ENCODE measurements at regions not wholly inside any gene's neighbourhood (a gene's known extent, or its start where the extent isn't known, plus 50 kb on each side); places are given as distances from the start of the nearest gene placed in this dataset.

- Histone ChIP-seq H4K20me1 (ENCODE audit: insufficient read depth, low read length, poor library complexity, severe bottlenecking) (no peaks in the 10 kb centered on the region), H3K9me3 (ENCODE audit: insufficient read depth, low read depth, low read length) (no peaks in the 10 kb centered on the region), H3K79me2 (ENCODE audit: insufficient read depth, low read length) (no peaks in the 10 kb centered on the region), H3K4me3 (ENCODE audit: low read length, poor library complexity, severe bottlenecking) (no peak overlapping the region), H3K27me3 (ENCODE audit: insufficient read depth, low read length, poor library complexity, severe bottlenecking) (no peaks in the 10 kb centered on the region), H3K36me3 (ENCODE audit: insufficient read depth, low read length) (no peaks in the 10 kb centered on the region), H3K9ac (ENCODE audit: low read depth, low read length, poor library complexity, severe bottlenecking) (no peak overlapping the region), H3K9me2 (replicated peaks; ENCODE audit: low read depth, low read length) (no peaks in the 10 kb centered on the region), H3K4me2 (ENCODE audit: low read depth, low read length, poor library complexity, severe bottlenecking) (peak overlapping the region; percentile 62), H3F3A (ENCODE audit: low read depth) (no peaks in the 10 kb centered on the region), H2AFZ (ENCODE audit: low read length) (no peak overlapping the region), H3K4me1 (ENCODE audit: insufficient read depth, low read length, poor library complexity, severe bottlenecking) (peaks cover 21% of the 10 kb centered on the region)
- TF ChIP-seq CTCF (conservative IDR thresholded peaks at IDR 0.05; ENCODE audit: low read length) (no peak), EZH2phosphoT487 (IDR thresholded peaks at IDR 0.05; ENCODE audit: borderline replicate concordance) (no peak)
These were observed 173.7 kb downstream of the FBXO15 start for GRCh38 chr18:73973972-73974371.

GRCh38 chr18:73966954-73967353, 180.7 kb downstream of the FBXO15 start:
- Histone ChIP-seq H3K4me3 (ENCODE audit: low read length, poor library complexity, severe bottlenecking) (no peak overlapping the region), H3K4me2 (ENCODE audit: low read depth, low read length, poor library complexity, severe bottlenecking) (no peak overlapping the region), H4K20me1 (ENCODE audit: insufficient read depth, low read length, poor library complexity, severe bottlenecking) (no peaks in the 10 kb centered on the region), H3F3A (ENCODE audit: low read depth) (no peaks in the 10 kb centered on the region), H3K9me3 (ENCODE audit: insufficient read depth, low read depth, low read length) (no peaks in the 10 kb centered on the region), H3K9ac (ENCODE audit: low read depth, low read length, poor library complexity, severe bottlenecking) (no peak overlapping the region), H3K27me3 (ENCODE audit: insufficient read depth, low read length, poor library complexity, severe bottlenecking) (no peaks in the 10 kb centered on the region), H2AFZ (ENCODE audit: low read length) (no peak overlapping the region), H3K79me2 (ENCODE audit: insufficient read depth, low read length) (no peaks in the 10 kb centered on the region), H3K36me3 (ENCODE audit: insufficient read depth, low read length) (no peaks in the 10 kb centered on the region), H3K9me2 (replicated peaks; ENCODE audit: low read depth, low read length) (no peaks in the 10 kb centered on the region), H3K4me1 (ENCODE audit: insufficient read depth, low read length, poor library complexity, severe bottlenecking) (no peaks in the 10 kb centered on the region)
- TF ChIP-seq EZH2phosphoT487 (IDR thresholded peaks at IDR 0.05; ENCODE audit: borderline replicate concordance) (no peak), CTCF (conservative IDR thresholded peaks at IDR 0.05; ENCODE audit: low read length) (no peak)

GRCh38 chr18:73962256-73962655, 185.4 kb downstream of the FBXO15 start:
- Histone ChIP-seq H2AFZ (ENCODE audit: low read length) (no peak overlapping the region), H3K4me1 (ENCODE audit: insufficient read depth, low read length, poor library complexity, severe bottlenecking) (no peaks in the 10 kb centered on the region), H3K9me2 (replicated peaks; ENCODE audit: low read depth, low read length) (no peaks in the 10 kb centered on the region), H3K9me3 (ENCODE audit: insufficient read depth, low read depth, low read length) (no peaks in the 10 kb centered on the region), H3K79me2 (ENCODE audit: insufficient read depth, low read length) (no peaks in the 10 kb centered on the region), H3K36me3 (ENCODE audit: insufficient read depth, low read length) (no peaks in the 10 kb centered on the region), H3K4me2 (ENCODE audit: low read depth, low read length, poor library complexity, severe bottlenecking) (no peak overlapping the region), H4K20me1 (ENCODE audit: insufficient read depth, low read length, poor library complexity, severe bottlenecking) (no peaks in the 10 kb centered on the region), H3K9ac (ENCODE audit: low read depth, low read length, poor library complexity, severe bottlenecking) (no peak overlapping the region), H3F3A (ENCODE audit: low read depth) (no peaks in the 10 kb centered on the region), H3K4me3 (ENCODE audit: low read length, poor library complexity, severe bottlenecking) (no peak overlapping the region), H3K27me3 (ENCODE audit: insufficient read depth, low read length, poor library complexity, severe bottlenecking) (no peaks in the 10 kb centered on the region)
- TF ChIP-seq CTCF (conservative IDR thresholded peaks at IDR 0.05; ENCODE audit: low read length): no peak
- TF ChIP-seq EZH2phosphoT487 (IDR thresholded peaks at IDR 0.05; ENCODE audit: borderline replicate concordance): no peak

Measured in Loucy (cell line).